ENCODE measurements at regions not wholly inside any gene's neighbourhood (a gene's known extent, or its start where the extent isn't known, plus 50 kb on each side); places are given as distances from the start of the nearest gene placed in this dataset.
"Not testable (repeated sequence)": the region's sequence is repeated elsewhere in the genome, so short reads cannot be mapped to it uniquely, and the experiment has no call there.

DNA sequence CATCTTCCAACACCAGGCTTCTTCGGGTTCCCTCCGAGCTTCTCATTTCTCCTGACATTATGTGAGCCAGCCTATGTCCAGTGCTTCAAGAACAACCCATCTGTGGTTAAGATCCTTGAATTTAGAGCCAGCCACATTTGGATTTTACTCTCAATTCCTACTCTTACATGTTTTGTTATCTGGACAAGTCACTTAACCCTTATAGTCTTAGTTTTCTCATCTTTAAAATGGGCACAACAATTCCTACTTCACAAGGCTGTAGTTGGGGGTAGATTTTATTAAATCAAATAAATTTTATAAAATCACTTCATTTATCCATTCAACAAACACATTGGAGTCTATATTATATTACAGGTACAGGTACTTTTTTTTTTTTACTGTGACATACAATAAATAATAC, 105.5 kb upstream of the SLC38A2 start:
- no peaks in the 10 kb centered on the region for H3K27me3 ChIP-seq (ENCODE audit: control insufficient read depth in 3 of 3, insufficient read depth in 3 of 3, low read length in 2 of 3)
- TF ChIP-seq, protein P1, sequence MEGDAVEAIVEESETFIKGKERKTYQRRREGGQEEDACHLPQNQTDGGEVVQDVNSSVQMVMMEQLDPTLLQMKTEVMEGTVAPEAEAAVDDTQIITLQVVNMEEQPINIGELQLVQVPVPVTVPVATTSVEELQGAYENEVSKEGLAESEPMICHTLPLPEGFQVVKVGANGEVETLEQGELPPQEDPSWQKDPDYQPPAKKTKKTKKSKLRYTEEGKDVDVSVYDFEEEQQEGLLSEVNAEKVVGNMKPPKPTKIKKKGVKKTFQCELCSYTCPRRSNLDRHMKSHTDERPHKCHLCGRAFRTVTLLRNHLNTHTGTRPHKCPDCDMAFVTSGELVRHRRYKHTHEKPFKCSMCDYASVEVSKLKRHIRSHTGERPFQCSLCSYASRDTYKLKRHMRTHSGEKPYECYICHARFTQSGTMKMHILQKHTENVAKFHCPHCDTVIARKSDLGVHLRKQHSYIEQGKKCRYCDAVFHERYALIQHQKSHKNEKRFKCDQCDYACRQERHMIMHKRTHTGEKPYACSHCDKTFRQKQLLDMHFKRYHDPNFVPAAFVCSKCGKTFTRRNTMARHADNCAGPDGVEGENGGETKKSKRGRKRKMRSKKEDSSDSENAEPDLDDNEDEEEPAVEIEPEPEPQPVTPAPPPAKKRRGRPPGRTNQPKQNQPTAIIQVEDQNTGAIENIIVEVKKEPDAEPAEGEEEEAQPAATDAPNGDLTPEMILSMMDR (IDR thresholded peaks at IDR 0.05; ENCODE audit: control extremely low read depth, extremely low read depth): no peak
- DNase-seq (no peak), ATAC-seq (ENCODE audit: insufficient read depth, low FRiP score) (no peak)
- H3K27ac ChIP-seq (ENCODE audit: low read depth in 1 of 2, low read length in 1 of 2): no peak overlapping the region
- no peaks in the 10 kb centered on the region for H3K9me3 ChIP-seq (ENCODE audit: control insufficient read depth in 4 of 4, insufficient read depth in 3 of 4, low read length in 3 of 4)
- no peaks in the 10 kb centered on the region for H3K36me3 ChIP-seq (ENCODE audit: control insufficient read depth in 4 of 4, insufficient read depth in 4 of 4, low read length in 4 of 4)
- peaks cover 0 to 15% (median 3%) of the 10 kb centered on the region in 5 donors for H3K4me1 ChIP-seq (ENCODE audit: control insufficient read depth in 5 of 5, insufficient read depth in 5 of 5, low read length in 5 of 5)
- 94 to 100% methylated on average over 2 of the region's 2 CpGs for WGBS, 2 donors
- no peak overlapping the region for H3K9ac ChIP-seq (ENCODE audit: insufficient read depth in 1 of 2, low read length in 2 of 2)
- H3K4me3 ChIP-seq: no peak overlapping the region

- ATAC-seq (ENCODE audit: insufficient read depth, low FRiP score) (no peak), DNase-seq (no peak)
- TF ChIP-seq, protein P1 (IDR thresholded peaks at IDR 0.05; ENCODE audit: control extremely low read depth, extremely low read depth): no peak
- Histone ChIP-seq H3K9me3 (ENCODE audit: control insufficient read depth in 4 of 4, insufficient read depth in 3 of 4, low read length in 3 of 4) (no peaks in the 10 kb centered on the region), H3K4me3 (no peak overlapping the region), H3K9ac (ENCODE audit: insufficient read depth in 1 of 2, low read length in 2 of 2) (no peak overlapping the region), H3K4me1 (ENCODE audit: control insufficient read depth in 5 of 5, insufficient read depth in 5 of 5, low read length in 5 of 5) (peaks cover 3 to 21% (median 4%) of the 10 kb centered on the region in 5 donors), H3K27me3 (ENCODE audit: control insufficient read depth in 3 of 3, insufficient read depth in 3 of 3, low read length in 2 of 3) (no peaks in the 10 kb centered on the region), H3K36me3 (ENCODE audit: control insufficient read depth in 4 of 4, insufficient read depth in 4 of 4, low read length in 4 of 4) (no peaks in the 10 kb centered on the region), H3K27ac (ENCODE audit: low read depth in 1 of 2, low read length in 1 of 2) (no peak overlapping the region)
Measured at GRCh38 chr12:46477541-46477940, 105.0 kb upstream of the SLC38A2 start.

DNA sequence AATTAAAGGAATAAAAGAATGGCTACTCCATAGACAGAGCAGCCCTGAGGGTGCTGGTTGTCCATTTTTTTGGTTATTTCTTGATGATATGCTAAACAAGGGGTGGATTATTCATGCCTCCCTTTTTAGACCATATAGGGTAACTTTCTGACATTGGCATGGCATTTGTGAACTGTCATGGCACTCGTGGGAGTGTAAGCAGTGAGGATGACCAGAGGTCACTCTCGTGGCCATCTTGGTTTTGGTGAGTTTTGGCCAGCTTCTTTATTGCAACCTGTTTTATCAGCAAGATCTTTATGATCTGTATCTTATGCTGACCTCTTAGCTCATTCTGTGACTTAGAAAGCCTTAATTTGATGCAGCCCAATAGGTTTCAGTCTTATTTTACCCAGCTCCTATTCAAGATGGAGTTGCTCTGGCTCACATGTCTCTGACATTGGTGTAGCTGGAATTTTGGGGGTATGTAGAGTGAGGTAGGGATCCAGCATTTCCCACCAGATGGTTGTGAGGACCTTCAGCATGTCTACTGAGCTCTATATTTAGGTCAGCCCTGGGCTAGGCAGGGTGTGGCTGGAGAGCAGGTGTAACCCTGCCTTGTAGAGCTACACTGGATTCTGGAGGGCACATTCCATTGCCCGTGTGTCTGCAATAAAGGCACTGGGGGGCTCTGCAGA, 103.5 kb upstream of the SLC38A2 start:
- no peak overlapping the region for H3K27ac ChIP-seq (ENCODE audit: low read depth in 1 of 2, low read length in 1 of 2)
- peaks cover 3 to 28% (median 10%) of the 10 kb centered on the region in 5 donors for H3K4me1 ChIP-seq (ENCODE audit: control insufficient read depth in 5 of 5, insufficient read depth in 5 of 5, low read length in 5 of 5)
- H3K9ac ChIP-seq (ENCODE audit: insufficient read depth in 1 of 2, low read length in 2 of 2): no peak overlapping the region
- DNase-seq (no peak), ATAC-seq (ENCODE audit: insufficient read depth, low FRiP score) (no peak)
- H3K27me3 ChIP-seq (ENCODE audit: control insufficient read depth in 3 of 3, insufficient read depth in 3 of 3, low read length in 2 of 3): no peaks in the 10 kb centered on the region
- TF ChIP-seq, protein P1 (IDR thresholded peaks at IDR 0.05; ENCODE audit: control extremely low read depth, extremely low read depth): no peak
- H3K9me3 ChIP-seq (ENCODE audit: control insufficient read depth in 4 of 4, insufficient read depth in 3 of 4, low read length in 3 of 4): no peaks in the 10 kb centered on the region
- H3K36me3 ChIP-seq (ENCODE audit: control insufficient read depth in 4 of 4, insufficient read depth in 4 of 4, low read length in 4 of 4): no peaks in the 10 kb centered on the region
- no peak overlapping the region for H3K4me3 ChIP-seq
- 88 to 91% methylated on average over 3 of the region's 3 CpGs for WGBS, 2 donors

- H3K36me3 ChIP-seq (ENCODE audit: control insufficient read depth in 4 of 4, insufficient read depth in 4 of 4, low read length in 4 of 4); H3K27me3 ChIP-seq (ENCODE audit: control insufficient read depth in 3 of 3, insufficient read depth in 3 of 3, low read length in 2 of 3); H3K4me3 ChIP-seq; H3K9me3 ChIP-seq (ENCODE audit: control insufficient read depth in 4 of 4, insufficient read depth in 3 of 4, low read length in 3 of 4); ATAC-seq (ENCODE audit: insufficient read depth, low FRiP score): not testable (repeated sequence)
- WGBS, 2 donors: 73 to 81% methylated on average over 9 of the region's 9 CpGs
- Histone ChIP-seq H3K4me1 (ENCODE audit: control insufficient read depth in 5 of 5, insufficient read depth in 5 of 5, low read length in 5 of 5) (peaks cover 4 to 35% (median 14%) of the 10 kb centered on the region in 5 donors), H3K27ac (ENCODE audit: low read depth in 1 of 2, low read length in 1 of 2) (peak overlapping the region; percentile 76 to 92), H3K9ac (ENCODE audit: insufficient read depth in 1 of 2, low read length in 2 of 2) (peak overlapping the region in 1 of 2 donors; percentile 67)
- DNase-seq: peak in 1 of 3 donors; percentile 41
Measured at GRCh38 chr12:46474385-46474784, 101.8 kb upstream of the SLC38A2 start.
